HG03442 (cell line): ENCODE measurements at regions not wholly inside any gene's neighbourhood (a gene's known extent, or its start where the extent isn't known, plus 50 kb on each side); places are given as distances from the start of the nearest gene placed in this dataset.
"Not testable (repeated sequence)": the region's sequence is repeated elsewhere in the genome, so short reads cannot be mapped to it uniquely, and the experiment has no call there.

Experiments
- ATAC-seq: cut with Tn5 transposase; IDR thresholded peaks from one replicate; pipeline ENCODE4 v1.9.1; 2021; ENCODE audit warnings: mild to moderate bottlenecking, moderate library complexity; ENCODE audit not compliant: unreplicated experiment

DNA sequence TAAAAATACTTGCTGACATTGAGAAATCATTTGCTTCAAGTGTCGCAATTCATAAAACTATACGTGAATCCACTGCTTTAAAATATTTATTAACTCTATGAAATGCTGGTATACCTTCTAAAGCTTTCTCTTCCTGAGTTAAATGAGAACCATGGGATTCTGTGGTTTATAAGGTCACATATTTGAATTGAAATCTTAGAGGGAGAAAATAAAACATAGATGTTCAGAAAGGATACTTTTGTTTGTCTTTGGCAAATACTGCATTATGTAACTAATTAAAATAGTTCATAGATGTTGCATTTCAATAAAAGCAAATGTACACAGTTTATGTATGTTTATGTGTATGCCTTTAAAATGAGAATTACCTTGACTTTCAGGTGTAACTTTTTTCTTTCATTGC, 250.1 kb downstream of the FAM170A start:
- ATAC-seq, result no peak

DNA sequence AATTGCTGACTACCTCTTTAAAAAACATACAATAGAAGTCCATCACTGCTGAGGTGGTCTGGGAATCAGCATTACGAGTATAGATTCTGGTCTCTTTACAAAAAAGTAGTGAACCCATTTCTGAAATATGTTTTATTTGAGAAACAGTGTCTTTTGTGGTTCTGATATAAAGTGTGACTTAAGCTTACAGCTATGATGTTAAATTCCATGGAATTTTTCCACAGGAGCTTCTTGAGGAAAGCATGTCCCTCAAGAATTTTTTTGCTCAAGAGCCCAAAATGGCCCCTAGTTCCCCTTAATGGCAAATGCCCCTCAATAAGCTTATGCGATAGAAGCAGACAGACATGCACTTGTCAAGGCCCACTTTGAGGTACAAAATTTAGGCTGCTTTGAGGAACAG, 265.7 kb downstream of the FAM170A start:
- no peak for ATAC-seq

DNA sequence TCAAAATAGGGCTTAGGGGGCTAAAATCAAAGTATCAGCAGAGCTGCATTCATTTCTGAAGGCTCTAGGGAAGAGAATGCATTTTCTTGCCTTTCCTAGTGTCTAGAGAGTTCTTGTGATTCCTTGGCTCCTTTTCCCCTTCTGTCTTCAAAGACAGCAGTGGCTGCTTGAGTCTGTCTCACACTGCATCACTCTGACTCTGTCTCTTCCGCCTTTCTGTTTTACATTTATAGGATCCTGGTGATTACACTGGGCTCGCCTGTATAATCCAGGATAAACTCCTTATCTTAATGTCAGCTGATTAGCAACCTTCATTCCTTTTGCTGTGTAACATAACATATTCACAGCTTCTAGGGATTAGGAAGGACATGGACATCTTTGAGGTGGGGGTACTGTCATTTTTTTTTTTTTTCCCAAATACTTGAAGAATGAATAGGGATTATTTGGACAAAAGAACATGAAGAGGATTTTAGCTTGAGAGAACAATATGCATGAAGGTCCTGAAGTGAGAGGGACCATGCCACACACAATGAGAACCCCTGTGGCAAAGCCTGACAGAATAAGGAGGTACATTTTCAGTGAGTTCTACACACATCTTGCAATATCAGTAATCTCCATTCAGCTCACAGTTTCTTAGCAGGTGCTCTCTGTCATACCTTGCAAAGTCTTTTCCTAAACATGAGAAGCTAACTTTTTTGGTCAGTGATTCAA, 267.6 kb downstream of the FAM170A start:
- ATAC-seq, result no peak

DNA sequence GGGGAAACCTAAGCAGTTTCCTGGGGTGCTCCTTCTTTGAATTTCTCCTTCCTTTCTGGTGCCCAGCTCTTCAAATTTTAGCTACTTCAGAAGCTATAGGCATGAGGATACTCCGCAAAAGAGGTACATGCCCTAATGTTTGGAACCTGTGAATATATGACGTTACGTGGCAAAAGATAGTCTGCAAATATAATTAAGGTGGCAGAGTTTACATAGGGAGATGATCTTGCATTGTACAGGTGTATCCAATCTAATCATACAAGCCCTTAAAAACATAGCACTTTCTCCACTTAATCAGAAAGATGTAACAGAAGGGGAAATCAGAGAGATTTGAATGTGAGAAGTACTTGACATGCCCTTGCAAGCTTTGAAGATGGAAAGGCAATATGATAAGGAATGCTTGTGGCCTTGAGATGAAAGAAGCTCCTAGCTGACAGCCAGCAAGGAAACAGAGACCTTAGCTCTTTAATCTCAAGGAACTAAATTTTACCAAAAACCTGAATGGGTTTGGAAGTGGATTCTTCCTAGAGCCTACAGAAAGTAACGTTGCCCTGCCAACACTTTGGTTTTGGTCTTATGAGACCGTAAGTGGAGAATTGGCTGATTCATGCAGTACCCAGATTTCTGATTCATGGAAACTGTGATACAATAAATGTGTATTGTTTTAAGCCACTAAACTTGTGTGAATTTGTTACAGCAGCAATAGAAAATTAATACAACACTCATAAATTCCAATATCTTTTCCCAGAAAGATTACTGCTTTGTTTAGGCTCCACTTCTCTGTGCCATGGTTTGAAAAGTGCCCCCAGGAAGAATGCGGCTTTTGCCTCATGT, 268.4 kb downstream of the FAM170A start:
- no peak for ATAC-seq

DNA sequence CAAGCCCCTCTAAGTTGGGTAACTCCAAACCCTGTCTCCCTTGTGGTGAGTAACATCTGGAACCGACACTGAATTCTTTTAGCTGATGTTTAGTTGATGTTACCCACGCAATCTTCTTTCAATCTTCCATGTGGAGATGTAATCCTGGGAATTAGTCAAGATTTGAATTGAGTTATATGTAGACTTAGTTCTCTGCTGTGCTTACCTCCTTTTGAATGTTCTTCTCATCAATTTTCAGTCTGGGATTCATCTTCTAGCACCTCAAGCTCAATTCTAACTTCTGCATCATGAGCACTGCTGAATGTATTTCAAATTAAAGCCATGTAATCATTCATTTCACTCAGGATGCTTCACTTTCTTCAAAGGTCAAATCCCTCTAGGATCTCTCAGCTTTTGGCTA, 270.6 kb downstream of the FAM170A start:
- ATAC-seq, result no peak

DNA sequence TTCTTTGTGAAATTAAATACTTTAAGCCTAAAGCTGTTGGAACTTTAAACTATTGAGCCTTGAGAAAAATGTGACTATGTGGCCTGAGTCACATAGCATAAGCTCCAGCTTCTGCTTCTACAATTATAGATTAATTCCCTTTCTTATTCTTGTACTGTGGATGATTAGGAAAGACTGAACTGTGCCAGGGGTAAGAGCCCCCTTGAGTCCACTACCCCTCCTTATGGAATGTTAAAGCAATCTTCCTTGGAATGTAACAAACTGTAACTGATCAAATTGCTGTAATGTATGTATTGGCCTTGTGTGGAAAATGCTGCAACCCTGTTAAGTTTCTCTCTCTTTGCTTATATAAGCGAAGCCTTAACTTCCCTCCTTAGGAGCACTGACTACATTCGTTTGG, 273.2 kb downstream of the FAM170A start:
- ATAC-seq, result no peak

DNA sequence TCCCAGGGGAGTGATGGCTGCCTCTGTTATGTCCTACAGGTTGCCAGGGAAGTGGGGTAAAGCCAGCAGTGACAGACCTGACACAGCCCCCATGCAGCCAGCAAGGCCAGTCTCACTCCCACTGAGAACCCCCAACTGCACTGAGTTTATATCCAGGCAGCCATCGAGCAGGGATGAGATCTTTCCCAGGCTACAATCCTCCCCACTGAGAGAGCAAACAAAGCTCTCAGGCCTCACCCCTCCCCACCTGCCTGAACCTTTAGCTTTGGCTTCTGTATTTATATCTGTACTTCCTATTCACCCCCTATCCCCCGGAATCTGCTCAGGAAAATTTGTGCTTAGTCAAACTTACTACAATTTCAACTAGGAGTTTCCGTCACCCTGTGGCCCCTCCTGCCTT, 284.1 kb downstream of the FAM170A start:
- ATAC-seq, result no peak

DNA sequence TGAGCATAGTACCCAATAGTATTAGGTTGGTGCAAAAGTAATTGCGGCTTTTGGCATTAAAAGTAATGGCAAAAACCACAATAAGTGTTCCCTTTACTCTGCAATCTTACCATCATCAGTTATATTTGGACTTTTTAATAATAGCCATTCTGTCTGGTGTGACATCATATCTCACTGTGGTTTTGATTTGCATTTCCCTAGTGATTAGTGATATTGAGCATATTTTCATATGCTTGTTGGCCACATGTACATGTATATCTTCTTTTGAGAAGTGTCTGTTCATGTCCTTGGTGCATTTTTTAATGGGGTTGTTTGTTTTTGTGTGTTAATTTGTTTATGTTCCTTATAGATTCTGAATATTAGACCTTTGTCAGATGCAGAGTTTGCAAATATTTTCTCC, 289.9 kb downstream of the FAM170A start:
- ATAC-seq, result no peak

DNA sequence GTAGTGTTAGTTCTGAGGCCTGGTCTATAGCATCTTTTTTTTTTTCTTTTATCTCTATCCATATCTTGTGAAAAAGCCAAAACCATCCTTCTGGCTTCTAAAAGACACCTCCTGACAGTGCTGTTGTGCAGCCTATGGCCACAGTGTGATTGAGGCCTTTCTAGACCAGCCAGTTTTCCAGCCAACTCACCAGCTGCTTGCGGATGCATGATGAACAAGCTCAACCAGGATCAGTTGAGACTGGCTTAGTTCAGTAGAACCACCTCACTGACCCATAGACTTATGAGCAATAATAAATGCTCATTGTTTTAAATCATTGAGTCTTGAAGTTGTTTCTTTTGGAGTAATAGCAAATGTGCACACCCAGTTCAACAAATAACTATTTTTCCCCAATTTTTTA, 296.9 kb downstream of the FAM170A start:
- ATAC-seq, result no peak

DNA sequence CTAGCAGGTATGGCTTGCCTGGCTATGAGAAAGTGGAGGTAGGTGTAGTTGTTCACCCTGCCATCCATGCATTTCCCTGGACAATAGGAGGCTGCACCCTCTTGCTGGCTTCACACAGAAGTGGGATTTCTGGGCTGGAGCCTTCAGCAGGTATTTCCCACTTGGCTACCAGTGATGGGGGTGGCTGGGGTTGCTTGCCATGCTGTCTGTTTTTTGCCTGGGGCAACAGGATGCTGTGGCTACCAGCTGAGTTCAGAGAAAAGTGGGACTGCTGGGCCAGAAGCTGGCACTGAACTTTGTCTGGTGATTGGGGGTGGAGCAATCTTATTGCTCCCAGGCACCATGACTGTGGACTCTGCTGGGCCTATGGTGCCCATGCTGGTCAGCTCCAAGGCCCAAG, 299.6 kb downstream of the FAM170A start:
- no peak for ATAC-seq

DNA sequence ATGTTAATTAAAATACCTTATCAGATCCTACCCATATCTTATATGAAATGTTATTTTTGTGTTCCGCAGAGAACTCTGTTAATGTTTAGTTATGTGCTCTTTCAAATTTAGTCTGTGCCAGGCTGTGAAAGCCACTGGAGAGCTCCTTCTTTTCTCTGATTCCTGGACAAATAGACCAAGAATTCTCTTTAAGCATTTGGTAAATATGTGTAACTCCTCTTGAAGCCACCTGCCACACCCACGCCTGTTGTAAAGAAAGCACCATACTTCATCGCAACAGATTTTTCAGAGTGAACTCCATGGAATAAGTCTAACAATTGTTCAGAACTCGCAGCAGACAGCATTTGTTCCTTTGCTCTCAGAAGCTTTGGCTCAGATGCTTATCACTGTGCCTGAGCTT, 301.1 kb downstream of the FAM170A start:
- no peak for ATAC-seq

DNA sequence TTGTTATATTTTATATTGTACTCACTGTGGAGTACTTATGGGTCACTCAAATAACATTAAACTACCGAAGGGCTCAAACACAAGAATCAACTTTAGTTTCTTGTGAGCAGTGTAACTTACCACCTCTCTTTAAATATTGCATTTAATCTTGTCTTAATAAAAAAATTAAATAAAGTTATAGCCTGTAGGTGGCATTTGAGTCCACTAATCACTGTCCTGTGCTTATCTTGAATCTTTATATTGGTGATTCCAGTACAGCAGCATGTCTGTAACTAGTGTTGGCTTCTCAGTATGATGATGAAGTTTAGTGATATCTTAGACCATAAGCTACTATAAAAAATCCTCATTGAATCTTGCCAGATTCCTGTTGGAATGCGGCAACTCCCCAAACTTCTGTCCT, 313.8 kb downstream of the FAM170A start:
- no peak for ATAC-seq

DNA sequence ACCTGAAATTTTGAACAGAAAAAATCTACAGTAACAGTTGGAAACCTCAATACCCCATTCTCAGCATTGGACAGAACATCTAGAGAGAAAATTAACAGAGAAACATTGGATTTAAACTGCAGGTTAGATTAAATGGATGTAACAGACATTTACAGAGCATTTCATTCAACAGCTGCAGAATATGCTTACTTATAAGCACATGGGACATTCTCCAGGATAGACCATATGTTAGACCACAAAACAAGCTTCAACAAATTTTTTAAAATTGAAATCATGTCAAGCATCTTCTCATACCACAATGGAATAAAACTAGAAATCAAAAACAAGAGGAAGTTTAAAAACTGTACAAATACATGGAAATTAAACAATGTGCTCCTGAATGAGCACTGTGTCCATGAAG, 316.3 kb downstream of the FAM170A start:
- no peak for ATAC-seq

DNA sequence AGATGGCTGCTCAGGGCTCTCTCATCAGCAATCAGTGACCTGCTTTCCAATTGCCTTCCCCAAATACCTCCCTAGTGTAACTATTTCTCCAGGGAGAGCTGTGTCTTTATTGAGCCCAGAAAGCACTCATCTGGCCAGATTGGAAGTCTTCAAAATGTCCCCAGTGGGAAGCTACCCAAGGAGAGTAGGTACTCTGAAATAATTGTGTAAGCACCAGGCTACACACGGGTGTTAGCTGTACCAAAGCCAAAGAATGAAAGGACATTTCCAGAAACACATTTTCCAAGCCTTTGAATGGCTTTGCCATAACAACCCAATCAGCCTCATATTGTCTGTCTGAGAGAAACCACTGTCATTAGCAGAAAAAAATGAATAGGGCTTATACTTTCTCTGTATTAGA, 318.8 kb downstream of the FAM170A start:
- no peak for ATAC-seq

DNA sequence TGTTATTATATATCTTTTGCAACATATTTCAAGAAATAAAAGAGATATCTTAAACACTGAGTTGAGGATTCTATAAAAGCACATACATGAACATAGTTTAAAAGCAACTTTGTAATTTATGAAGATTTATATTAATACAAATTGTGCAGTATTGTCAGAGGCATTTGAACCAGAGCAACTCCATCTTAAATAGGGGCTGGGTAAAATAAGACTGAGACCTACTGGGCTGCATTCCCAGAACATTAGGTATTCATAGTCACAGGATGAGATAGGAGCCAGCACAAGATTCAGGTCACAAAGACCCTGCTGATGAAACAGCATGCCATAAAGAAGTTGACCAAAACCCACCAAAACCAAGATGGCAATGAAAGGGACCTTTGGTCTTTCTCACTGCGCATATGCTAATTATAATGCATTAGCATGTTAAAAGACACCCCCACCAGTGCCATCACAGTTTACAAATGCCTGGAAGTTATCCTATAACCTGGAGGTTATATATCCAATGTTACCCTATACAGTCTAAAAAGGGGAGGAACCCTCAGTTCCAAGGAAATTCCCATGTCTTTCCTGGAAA, 320.2 kb downstream of the FAM170A start:
- ATAC-seq, result no peak

DNA sequence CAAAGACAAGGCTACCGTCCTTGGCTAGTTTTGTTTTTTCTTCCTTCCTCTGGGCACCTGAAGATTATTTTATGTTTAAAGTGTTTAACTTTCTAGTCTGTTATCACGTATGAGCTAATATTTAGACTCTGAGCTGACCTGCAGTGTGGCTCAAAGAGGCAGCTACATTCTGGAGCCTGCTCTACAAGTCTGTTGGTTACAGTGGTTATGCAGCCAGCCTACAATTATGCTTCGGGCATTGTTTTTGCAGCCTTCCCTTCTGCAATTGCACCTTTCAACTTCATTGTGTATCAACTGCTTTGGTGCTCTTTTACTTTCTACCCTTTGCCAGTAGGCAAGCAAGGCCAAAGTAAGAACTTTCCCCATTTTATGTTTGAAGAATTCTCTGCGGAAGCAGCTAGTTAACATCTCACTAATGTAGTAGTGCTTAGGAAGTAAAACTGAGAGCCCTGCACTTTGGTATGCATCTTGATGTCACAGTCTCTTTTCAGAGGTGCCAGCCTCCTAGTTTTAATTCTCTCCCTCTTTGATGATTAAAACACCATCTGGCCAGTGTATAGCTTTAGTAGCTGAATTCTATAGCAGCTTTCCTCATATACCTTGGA, 322.1 kb downstream of the FAM170A start:
- no peak for ATAC-seq

DNA sequence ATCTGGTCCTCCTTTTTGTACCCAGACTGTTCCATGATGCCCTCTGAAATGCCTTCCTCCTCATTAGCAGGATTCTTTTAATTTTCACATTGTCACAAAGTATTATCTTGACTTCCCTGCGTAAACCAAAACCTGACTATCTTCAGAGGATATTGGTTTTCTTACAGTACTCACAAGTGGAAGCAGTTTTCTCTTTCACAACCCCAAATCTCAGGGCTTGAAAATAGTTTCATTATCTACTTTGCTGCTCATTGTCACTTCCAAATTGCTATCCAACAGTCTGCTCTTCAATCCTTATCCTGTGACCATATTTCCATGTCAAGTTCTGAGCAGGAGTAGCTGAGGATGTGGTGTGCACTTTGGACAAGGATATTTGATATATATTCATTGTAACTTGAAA, 324.1 kb downstream of the FAM170A start:
- no peak for ATAC-seq

DNA sequence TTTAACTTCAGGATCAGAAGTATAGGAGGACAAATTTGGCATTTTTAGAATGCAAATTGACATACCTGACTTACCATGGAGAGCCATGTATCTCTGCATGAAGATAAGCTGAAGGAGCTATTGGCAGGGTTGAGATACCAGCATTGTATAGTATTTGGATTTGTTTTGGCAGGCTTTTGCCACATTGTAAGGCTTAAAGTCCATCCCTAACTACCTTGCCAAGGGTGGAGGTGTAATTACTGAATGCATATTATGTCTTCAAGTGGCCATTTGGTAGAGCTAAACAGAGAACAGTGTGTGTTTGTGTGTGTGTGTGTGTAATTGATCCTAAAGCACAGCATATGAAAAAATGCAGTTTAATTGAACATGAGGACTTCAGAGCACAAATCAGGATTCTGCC, 324.7 kb downstream of the FAM170A start:
- ATAC-seq, result no peak

DNA sequence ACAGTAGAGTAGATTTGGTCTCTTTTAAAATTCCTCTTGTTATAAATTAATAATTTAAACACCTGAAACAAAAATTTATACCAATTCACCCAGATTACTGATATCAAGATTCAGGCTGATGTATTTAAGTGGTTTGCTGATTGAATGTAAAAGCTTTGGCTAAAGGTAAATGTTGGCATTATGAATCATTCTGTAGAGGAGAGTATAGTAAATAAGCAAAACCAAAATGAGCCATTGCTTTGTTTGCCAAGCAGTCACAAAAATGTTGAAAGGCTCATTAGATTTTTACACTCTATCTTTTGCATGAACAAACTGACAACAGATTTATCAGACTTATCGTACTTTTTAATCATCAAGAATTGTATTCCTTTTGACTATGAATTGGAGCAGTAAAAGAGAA, 332.6 kb downstream of the FAM170A start:
- ATAC-seq, result no peak

DNA sequence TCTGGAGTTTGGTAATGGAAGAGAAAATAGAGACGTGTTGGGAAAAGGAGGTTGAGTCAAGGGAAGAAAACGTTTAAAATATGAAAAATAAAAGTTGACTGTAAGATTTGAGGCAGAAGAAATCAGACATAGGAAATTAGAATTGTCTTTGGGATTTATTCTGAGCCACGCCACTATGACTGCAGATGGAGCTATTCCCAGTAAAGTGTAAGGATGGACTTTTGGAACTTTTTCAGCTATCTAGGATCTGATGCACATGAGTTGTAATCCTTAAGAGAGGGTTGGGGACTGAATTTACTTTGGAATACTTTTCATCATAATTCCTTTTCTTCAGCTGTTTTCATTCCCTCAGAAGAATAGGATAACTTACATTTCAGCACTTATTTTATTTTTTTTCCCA, 336.7 kb downstream of the FAM170A start:
- no peak for ATAC-seq

DNA sequence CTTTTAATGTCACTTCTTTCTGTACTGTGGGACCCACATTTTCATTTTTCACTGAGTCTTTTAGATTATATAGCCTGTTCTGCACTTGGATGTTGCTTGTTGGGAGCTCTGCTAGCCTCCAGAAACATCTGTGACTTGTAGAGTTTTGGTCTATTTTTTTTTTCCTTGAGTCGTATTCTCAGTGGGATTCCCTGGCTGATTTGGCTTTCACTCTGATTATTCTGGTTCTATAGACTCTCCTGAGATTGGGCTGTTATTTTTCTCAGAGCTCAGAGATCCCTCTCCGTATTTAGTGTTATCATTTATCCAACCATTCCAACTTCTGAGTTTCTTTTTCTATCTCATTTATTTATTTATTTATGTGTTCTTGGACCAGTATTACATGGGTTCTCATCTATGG, 339.3 kb downstream of the FAM170A start:
- ATAC-seq, result no peak

DNA sequence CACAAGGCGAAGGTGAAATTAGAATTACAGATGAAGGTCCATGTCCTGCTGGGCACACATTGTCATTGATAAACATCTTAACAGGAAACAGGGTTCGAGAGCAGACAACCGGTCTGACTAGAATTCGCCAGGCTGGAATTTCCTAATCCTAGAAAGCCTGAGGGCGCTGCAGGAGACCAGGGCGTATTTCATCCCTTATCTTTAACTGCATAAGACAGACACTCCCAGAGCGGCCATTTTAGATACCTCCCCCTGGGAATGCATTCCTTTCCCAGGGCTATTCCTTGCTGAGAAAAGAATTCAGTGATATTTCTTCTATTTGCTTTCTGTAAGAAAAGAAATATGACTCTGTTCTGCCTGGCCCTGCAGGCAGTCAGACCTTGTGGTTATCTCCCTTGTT, 357.7 kb downstream of the FAM170A start:
- ATAC-seq, result not testable (repeated sequence)
